Liver (tissue), 3 donors: ENCODE measurements at regions not wholly inside any gene's neighbourhood (a gene's known extent, or its start where the extent isn't known, plus 50 kb on each side); places are given as distances from the start of the nearest gene placed in this dataset.

ENCODE experiments used
- FOXA1 ChIP-seq: IDR thresholded peaks from 2 replicates; pipeline ENCODE4 v1.6.1; 2016; ENCODE audit warnings: antibody characterized with exemption
- JUND ChIP-seq, 2 donors: IDR thresholded peaks; 2 replicates each; pipeline ENCODE4 v1.6.1; 2016; ENCODE audit warnings: antibody characterized with exemption in 2 of 2
- YY1 ChIP-seq: IDR thresholded peaks from 2 replicates; pipeline ENCODE4 v1.6.1; 2016; ENCODE audit warnings: antibody characterized with exemption, mild to moderate bottlenecking
- TF ChIP-seq, protein P1 (sequence below): fragments of 150-350 bp; IDR thresholded peaks from 2 replicates; pipeline ENCODE4 v1.5.1; 2017; ENCODE audit warnings: improper control_type of control experiment, low read depth, low read length; ENCODE audit not compliant: missing input control
- TF ChIP-seq, protein P2 (sequence below): IDR thresholded peaks from 2 replicates; pipeline ENCODE4 v1.6.1; 2016; ENCODE audit warnings: antibody characterized with exemption
- donor health status: healthy.
- donor health status: healthy.

DNA sequence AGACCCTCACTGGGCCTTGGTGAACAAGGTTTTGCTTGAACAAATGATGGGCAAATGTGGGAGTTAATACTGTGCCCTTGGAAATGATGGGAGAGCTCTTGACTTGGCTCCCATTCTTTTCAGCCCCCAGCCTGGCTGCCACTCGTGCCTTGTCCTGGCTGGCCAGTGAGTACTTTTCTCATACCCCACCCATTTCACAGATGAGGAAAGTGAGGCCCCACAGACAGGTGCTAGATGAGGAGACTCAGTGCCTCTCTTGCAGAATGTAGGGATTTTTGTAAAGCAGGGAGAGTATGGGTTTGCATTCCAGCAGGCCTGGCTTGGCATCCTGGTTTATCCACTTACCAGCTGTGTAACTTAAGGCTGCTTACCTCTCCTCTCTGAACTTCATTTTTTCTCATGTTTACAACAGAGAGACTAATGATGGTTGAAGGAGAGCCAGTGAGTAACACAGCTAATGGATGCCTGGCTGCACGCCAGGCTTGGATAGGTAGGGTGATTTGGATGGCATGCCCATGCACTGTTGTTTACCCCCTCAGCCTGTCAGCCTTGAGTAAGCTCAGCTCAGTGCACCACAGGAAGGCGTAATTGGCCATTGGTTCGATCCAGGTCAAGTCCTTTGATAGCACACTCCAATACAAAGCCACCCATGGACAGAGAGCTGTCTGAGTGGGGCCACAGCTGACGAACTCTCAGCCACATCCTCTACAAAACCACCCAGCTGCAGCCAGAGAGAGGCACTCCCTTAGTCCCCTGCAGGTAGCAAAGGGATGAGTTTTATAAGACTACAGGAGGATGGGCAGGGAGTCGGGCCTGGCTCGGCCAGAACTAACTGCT lies 436.8 kb downstream of the RPS24 start:
- TF ChIP-seq, protein P1, sequence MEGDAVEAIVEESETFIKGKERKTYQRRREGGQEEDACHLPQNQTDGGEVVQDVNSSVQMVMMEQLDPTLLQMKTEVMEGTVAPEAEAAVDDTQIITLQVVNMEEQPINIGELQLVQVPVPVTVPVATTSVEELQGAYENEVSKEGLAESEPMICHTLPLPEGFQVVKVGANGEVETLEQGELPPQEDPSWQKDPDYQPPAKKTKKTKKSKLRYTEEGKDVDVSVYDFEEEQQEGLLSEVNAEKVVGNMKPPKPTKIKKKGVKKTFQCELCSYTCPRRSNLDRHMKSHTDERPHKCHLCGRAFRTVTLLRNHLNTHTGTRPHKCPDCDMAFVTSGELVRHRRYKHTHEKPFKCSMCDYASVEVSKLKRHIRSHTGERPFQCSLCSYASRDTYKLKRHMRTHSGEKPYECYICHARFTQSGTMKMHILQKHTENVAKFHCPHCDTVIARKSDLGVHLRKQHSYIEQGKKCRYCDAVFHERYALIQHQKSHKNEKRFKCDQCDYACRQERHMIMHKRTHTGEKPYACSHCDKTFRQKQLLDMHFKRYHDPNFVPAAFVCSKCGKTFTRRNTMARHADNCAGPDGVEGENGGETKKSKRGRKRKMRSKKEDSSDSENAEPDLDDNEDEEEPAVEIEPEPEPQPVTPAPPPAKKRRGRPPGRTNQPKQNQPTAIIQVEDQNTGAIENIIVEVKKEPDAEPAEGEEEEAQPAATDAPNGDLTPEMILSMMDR = no peak
- no peak for TF ChIP-seq YY1
- TF ChIP-seq, protein P2, sequence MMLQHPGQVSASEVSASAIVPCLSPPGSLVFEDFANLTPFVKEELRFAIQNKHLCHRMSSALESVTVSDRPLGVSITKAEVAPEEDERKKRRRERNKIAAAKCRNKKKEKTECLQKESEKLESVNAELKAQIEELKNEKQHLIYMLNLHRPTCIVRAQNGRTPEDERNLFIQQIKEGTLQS = no peak
- TF ChIP-seq JUND (IDR thresholded peaks at IDR 0.05) = no peak
- TF ChIP-seq FOXA1 = no peak
